HEK293T (cell line): ENCODE measurements at regions not wholly inside any gene's neighbourhood (a gene's known extent, or its start where the extent isn't known, plus 50 kb on each side); places are given as distances from the start of the nearest gene placed in this dataset.

Experiments
- BHLHE40 ChIP-seq: fragments of 450-650 bp; IDR thresholded peaks from 2 replicates; pipeline ENCODE4 v1.6.1; 2016; ENCODE audit warnings: mild to moderate bottlenecking, moderate library complexity, borderline replicate concordance
- ELF4 ChIP-seq: fragments of 450-650 bp; IDR thresholded peaks from 2 replicates; pipeline ENCODE4 v1.6.1; 2017; ENCODE audit warnings: antibody characterized with exemption
- NFRKB ChIP-seq: fragments of 450-650 bp; IDR thresholded peaks from 2 replicates; pipeline ENCODE4 v1.6.1; 2016; ENCODE audit warnings: mild to moderate bottlenecking, moderate library complexity
- SUZ12 ChIP-seq: fragments of 450-650 bp; IDR thresholded peaks from 2 replicates; pipeline ENCODE4 v1.6.1; 2016; ENCODE audit warnings: mild to moderate bottlenecking
- TARDBP ChIP-seq: fragments of 450-650 bp; IDR thresholded peaks from 2 replicates; pipeline ENCODE4 v1.6.1; 2016

DNA sequence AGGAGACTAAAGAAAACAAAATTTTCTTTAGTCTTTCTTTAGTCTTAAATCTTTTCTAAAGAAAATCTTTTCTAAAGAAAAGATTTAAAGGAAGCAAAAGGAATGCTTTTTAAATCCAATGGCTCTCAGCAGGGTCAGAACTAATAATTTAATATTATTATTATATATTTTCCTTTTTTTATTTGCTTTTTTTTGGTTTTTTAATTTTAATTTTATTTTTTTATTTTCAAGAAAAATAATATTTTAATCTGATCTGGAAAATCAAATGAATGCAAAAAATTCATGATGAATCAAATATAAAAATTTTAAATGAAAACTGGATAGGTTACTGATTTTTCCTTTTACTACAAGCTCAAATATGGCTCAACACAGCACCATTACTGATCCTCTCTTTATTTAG is 70.7 kb upstream of the HECW1 start:
- no peak for TF ChIP-seq ELF4
- TF ChIP-seq NFRKB = no peak
- no peak for TF ChIP-seq TARDBP
- TF ChIP-seq BHLHE40 = no peak
- no peak for TF ChIP-seq SUZ12
